PC-9 (cell line): ENCODE measurements at regions not wholly inside any gene's neighbourhood (a gene's known extent, or its start where the extent isn't known, plus 50 kb on each side); places are given as distances from the start of the nearest gene placed in this dataset.
"Not testable (repeated sequence)": the region's sequence is repeated elsewhere in the genome, so short reads cannot be mapped to it uniquely, and the experiment has no call there.

Source experiments
- BruUV-seq: library from RNA; stranded (reverse); fragments of 400-500 nt; replicated peaks from 2 replicates; lab custom pipeline; 2021; lab: Mats Ljungman, UMichigan
- CTCF ChIA-PET: fragments of 300-600 bp; sonication (Branson Sonifier 250); formaldehyde crosslinking; loops from one replicate; lab custom pipeline; 2022; ENCODE audit warnings: antibody characterized with exemption; lab: Charles Lee
- POLR2A ChIA-PET: fragments of 300-600 bp; sonication (Branson Sonifier 250); formaldehyde crosslinking; loops from one replicate; lab custom pipeline; 2022; ENCODE audit warnings: antibody characterized with exemption; ENCODE audit not compliant: unreplicated experiment; lab: Charles Lee
- DNase-seq, 2 experiments: peaks; one replicate each; pipeline versions ENCODE4 v3.0.0 to v3.0.0-alpha.2; 2015 to 2022; ENCODE audit warnings: mixed read lengths in 1 of 2
- H2AFZ ChIP-seq: fragments of 200-600 bp; sonication (generic); 2 replicates; pipeline ENCODE4 v1.8.1; 2017; ENCODE audit warnings: antibody characterized with exemption
- H3F3A ChIP-seq: fragments of 200-600 bp; sonication (generic); 2 replicates; pipeline ENCODE4 v1.8.1; 2017; ENCODE audit warnings: antibody characterized with exemption, mild to moderate bottlenecking, low read depth; ENCODE audit not compliant: insufficient read depth
- H3K27ac ChIP-seq: fragments of 200-600 bp; sonication (generic); 2 replicates; pipeline ENCODE4 v1.6.1; 2016; ENCODE audit warnings: mixed run types
- H3K27me3 ChIP-seq: fragments of 200-600 bp; sonication (generic); 2 replicates; pipeline ENCODE4 v1.6.1; 2016; ENCODE audit warnings: low read depth, mixed run types; ENCODE audit not compliant: insufficient read depth
- H3K36me3 ChIP-seq: fragments of 200-600 bp; sonication (generic); 2 replicates; pipeline ENCODE4 v1.6.1; 2016; ENCODE audit warnings: low read depth, mixed run types
- H3K4me1 ChIP-seq: fragments of 200-600 bp; sonication (generic); replicated peaks from 2 replicates; pipeline ENCODE4 v1.6.1; 2016; ENCODE audit warnings: mixed run types; ENCODE audit not compliant: insufficient read depth
- H3K4me2 ChIP-seq: fragments of 200-600 bp; sonication (generic); 2 replicates; pipeline ENCODE4 v1.6.1; 2017; ENCODE audit warnings: mixed run types
- H3K4me3 ChIP-seq: fragments of 200-600 bp; sonication (generic); 2 replicates; pipeline ENCODE4 v1.6.1; 2016; ENCODE audit warnings: mixed run types
- H3K79me2 ChIP-seq: fragments of 200-600 bp; sonication (generic); 2 replicates; pipeline ENCODE4 v1.6.1; 2017; ENCODE audit warnings: low read depth, mixed run types
- H3K9me2 ChIP-seq: fragments of 200-600 bp; sonication (generic); 2 replicates; pipeline ENCODE4 v1.8.1; 2017; ENCODE audit warnings: mild to moderate bottlenecking; ENCODE audit not compliant: insufficient read depth
- H3K9me3 ChIP-seq: fragments of 200-600 bp; sonication (generic); 2 replicates; pipeline ENCODE4 v1.8.1; 2016; ENCODE audit warnings: low read depth; ENCODE audit not compliant: insufficient read depth
- H4K20me1 ChIP-seq: fragments of 200-600 bp; sonication (generic); 2 replicates; pipeline ENCODE4 v1.8.1; 2017; ENCODE audit not compliant: insufficient read depth
- EZH2 ChIP-seq: fragments of 200-600 bp; sonication (generic); IDR thresholded peaks from 2 replicates; pipeline ENCODE4 v1.8.0; 2017; ENCODE audit warnings: antibody characterized with exemption, low read depth
- intact Hi-C: fragments of 100-400 bp; cut with micrococcal nuclease; formaldehyde crosslinking; loops from one replicate; pipeline ENCODE4 v1.10.0; 2022; ENCODE audit not compliant: unreplicated experiment
- TF ChIP-seq, protein P1 (sequence below): fragments of 200-600 bp; sonication (generic); conservative IDR thresholded peaks from 2 replicates; pipeline ENCODE4 v1.6.1; 2017; ENCODE audit warnings: mixed run types, antibody characterized with exemption, mild to moderate bottlenecking, moderate library complexity

DNA sequence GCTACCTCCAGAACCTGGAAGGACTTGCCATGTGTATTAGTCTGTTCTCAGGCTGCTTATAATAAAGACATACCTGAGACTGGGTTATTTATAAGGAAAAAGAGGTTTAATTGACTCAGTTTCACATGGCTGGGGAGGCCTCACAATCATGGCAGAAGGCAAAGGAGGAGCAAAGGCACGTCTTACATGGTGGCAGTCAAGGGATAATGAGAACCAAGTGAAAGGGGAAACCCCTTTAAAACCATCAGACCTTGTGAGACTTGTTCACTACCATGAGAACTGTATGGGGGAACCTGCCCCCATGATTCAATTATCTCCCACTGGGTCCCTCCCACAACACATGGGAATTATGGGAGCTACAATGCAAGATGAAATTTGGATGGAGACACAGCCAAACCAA, 62.3 kb upstream of the CCNY start:
- POLR2A ChIA-PET, H3K27me3 ChIP-seq, H3K4me3 ChIP-seq, H3K9me2 ChIP-seq, H3F3A ChIP-seq, H3K79me2 ChIP-seq, BruUV-seq, H3K4me2 ChIP-seq, DNase-seq, H3K27ac ChIP-seq, H3K9me3 ChIP-seq, H2AFZ ChIP-seq, H3K4me1 ChIP-seq, intact Hi-C loops, H4K20me1 ChIP-seq, H3K36me3 ChIP-seq: not testable (repeated sequence)
- CTCF ChIA-PET: interaction anchor here (0.6 kb wide), 1 partner anchor 11 kb away, joined by 4 read pairs; no protein-coding TSS in a partner anchor

GRCh38 chr10:35274498-35275060, 61.7 kb upstream of the CCNY start:
- Histone ChIP-seq H3F3A (no peaks in the 10 kb centered on the region), H3K4me1 (no peaks in the 10 kb centered on the region), H2AFZ (no peak overlapping the region), H3K4me2 (no peak overlapping the region), H3K9me3 (no peaks in the 10 kb centered on the region), H3K79me2 (no peaks in the 10 kb centered on the region), H3K27me3 (no peaks in the 10 kb centered on the region), H3K27ac (no peak overlapping the region), H4K20me1 (no peaks in the 10 kb centered on the region), H3K36me3 (no peaks in the 10 kb centered on the region), H3K9me2 (no peaks in the 10 kb centered on the region), H3K4me3 (no peak overlapping the region)
- BruUV-seq: no TSS peak
- ChIA-PET CTCF (interaction anchor here (0.6 kb wide), 1 partner anchor 33 kb away, joined by 4 read pairs; no protein-coding TSS in a partner anchor), POLR2A (no interaction called here)
- no peak for TF ChIP-seq EZH2
- TF ChIP-seq, protein P1, sequence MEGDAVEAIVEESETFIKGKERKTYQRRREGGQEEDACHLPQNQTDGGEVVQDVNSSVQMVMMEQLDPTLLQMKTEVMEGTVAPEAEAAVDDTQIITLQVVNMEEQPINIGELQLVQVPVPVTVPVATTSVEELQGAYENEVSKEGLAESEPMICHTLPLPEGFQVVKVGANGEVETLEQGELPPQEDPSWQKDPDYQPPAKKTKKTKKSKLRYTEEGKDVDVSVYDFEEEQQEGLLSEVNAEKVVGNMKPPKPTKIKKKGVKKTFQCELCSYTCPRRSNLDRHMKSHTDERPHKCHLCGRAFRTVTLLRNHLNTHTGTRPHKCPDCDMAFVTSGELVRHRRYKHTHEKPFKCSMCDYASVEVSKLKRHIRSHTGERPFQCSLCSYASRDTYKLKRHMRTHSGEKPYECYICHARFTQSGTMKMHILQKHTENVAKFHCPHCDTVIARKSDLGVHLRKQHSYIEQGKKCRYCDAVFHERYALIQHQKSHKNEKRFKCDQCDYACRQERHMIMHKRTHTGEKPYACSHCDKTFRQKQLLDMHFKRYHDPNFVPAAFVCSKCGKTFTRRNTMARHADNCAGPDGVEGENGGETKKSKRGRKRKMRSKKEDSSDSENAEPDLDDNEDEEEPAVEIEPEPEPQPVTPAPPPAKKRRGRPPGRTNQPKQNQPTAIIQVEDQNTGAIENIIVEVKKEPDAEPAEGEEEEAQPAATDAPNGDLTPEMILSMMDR: no peak
- DNase-seq: no peak
- intact Hi-C loops: no loop called here

GRCh38 chr10:35276889-35277288, 59.4 kb upstream of the CCNY start:
- H3K9me2 ChIP-seq: no peaks in the 10 kb centered on the region
- DNase-seq: no peak
- no peak overlapping the region for H3K4me3 ChIP-seq
- no peaks in the 10 kb centered on the region for H3K36me3 ChIP-seq
- H3K27ac ChIP-seq: no peak overlapping the region
- TF ChIP-seq EZH2: no peak
- TF ChIP-seq, protein P1: no peak
- H3F3A ChIP-seq: no peaks in the 10 kb centered on the region
- H2AFZ ChIP-seq: no peak overlapping the region
- no peak overlapping the region for H3K4me2 ChIP-seq
- intact Hi-C loops: no loop called here
- no peaks in the 10 kb centered on the region for H4K20me1 ChIP-seq
- H3K27me3 ChIP-seq: no peaks in the 10 kb centered on the region
- H3K4me1 ChIP-seq: no peaks in the 10 kb centered on the region
- ChIA-PET CTCF (interaction anchor here (0.7 kb wide), 1 partner anchor 1153 kb away, joined by 3 read pairs; no protein-coding TSS in a partner anchor), POLR2A (no interaction called here)
- BruUV-seq: no TSS peak
- no peaks in the 10 kb centered on the region for H3K79me2 ChIP-seq
- H3K9me3 ChIP-seq: no peaks in the 10 kb centered on the region

DNA sequence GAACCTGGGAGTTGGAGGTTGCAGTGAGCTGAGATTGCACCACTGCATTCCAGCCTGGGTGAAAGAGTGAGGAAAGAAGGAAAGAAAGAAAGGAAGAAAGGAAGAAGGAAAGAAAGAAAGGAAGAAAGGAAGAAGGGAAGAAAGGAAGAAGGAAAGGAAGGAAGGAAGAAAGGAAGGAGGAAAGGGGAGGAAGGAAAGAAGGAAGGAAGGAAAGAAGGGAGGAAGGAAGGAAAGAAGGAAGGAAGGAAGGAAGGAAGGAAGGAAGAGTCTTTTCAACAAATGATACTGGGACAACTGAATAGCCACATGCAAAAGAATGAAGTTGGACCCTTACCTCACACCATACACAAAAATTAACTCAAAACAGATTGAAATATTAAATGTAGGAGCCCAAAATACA, 56.1 kb upstream of the CCNY start:
- H3K79me2 ChIP-seq, intact Hi-C loops, H3K4me2 ChIP-seq, BruUV-seq, H4K20me1 ChIP-seq, H3K4me1 ChIP-seq, H3K36me3 ChIP-seq, DNase-seq, H3F3A ChIP-seq, H3K9me2 ChIP-seq, H3K27me3 ChIP-seq, H3K4me3 ChIP-seq, H3K27ac ChIP-seq, POLR2A ChIA-PET, H2AFZ ChIP-seq, H3K9me3 ChIP-seq: not testable (repeated sequence)
- CTCF ChIA-PET: interaction anchor here (0.8 kb wide), 1 partner anchor 231 kb away, joined by 4 read pairs; no protein-coding TSS in a partner anchor
